ENCODE measurements at regions not wholly inside any gene's neighbourhood (a gene's known extent, or its start where the extent isn't known, plus 50 kb on each side); places are given as distances from the start of the nearest gene placed in this dataset.

- TF ChIP-seq POLR2AphosphoS5 (IDR thresholded peaks at IDR 0.05) (no peak), CTCF (IDR thresholded peaks at IDR 0.05) (no peak)
Observed at GRCh38 chr2:40740419-40740818, 288.5 kb upstream of the SLC8A1 start.

Data from stomach (tissue), 4 donors.